Stimulated activated CD4-positive, alpha-beta T cell treated with anti-CD3 and anti-CD28 coated beads, Interleukin-2, amount 100 ng/mL, for 4 hours (primary cell): ENCODE measurements at regions not wholly inside any gene's neighbourhood (a gene's known extent, or its start where the extent isn't known, plus 50 kb on each side); places are given as distances from the start of the nearest gene placed in this dataset.
"Not testable (repeated sequence)": the region's sequence is repeated elsewhere in the genome, so short reads cannot be mapped to it uniquely, and the experiment has no call there.

Experiments used
- DNase-seq: peaks from one replicate; pipeline ENCODE4 v3.0.0-alpha.2; 2020; ENCODE audit warnings: low read depth

DNA sequence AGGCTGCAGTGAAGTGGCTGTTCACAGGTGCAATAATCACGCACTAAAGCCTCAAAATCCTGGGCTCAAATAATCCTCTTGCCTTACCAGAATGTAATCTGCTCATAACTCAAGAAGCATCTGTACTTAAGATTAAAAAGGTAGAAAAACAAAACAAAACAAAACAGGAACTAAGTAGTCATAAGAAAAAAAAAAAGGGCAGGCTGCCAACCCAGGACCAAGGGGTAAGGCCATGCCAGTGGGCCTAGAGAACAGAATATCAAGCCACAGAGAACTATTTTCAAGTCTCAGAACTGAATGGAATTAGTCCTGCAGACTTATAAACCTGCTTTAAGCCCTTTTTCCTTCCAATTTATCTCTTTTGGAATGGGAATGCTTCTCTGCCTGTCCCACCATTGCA is 64.8 kb upstream of the TBC1D3K start:
- no peak for DNase-seq

DNA sequence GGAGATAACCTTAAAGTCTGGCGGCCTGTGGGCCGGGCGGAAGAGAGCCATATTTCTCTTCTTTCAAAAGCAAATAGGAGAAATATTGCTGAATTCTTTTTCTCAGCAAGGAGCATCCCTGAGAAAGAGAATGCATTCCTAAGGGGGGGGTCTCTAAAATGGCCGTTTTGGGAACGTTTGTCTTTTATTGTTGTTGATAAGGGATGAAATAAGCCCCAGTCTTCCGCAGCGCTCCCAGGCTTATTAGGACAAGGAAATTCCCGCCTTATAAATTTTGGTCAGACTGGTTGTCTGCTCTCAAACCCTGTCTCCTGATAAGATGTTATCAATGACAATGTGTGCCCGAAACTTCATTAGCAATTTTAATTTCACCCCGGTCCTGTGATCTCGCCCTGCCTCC is 65.8 kb upstream of the TBC1D3K start:
- DNase-seq = not testable (repeated sequence)

DNA sequence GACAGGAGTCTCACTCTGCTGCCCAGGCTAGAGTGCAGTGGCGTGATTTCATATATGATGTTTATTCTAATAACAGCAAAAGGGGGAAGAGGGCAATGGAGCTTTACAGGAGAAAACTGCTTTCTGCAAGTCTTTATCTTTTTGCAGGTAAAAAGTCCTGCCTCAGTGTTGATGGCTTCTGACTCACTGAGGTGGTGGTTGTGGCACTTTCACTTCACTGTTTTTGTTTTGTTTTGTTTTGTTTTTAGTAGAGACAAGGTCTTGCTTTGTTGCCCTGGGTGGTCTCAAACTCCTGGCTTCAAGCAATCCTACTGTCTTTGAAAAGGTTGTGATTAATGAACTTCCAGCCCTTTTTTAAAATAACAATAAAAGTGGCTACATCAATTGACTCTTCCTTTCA is 68.0 kb upstream of the TBC1D3K start:
- DNase-seq = no peak

DNA sequence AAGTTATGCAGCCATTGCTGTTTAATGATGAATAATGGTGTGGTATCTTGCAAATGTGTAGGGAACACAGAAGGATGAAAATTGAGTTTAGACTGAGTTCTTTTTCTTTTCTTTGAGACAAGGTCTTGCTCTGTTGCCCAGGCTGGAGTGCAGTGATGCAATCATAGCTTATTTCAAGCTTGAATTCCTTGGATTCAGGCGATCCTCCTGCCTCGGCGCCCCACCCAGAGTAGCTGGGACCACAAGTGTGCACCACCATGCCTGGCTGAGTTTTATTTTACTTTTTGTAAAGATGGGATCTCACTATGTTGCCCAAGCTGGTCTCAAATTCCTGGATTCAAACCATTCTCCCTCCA is 74.6 kb upstream of the TBC1D3K start:
- DNase-seq = no peak

DNA sequence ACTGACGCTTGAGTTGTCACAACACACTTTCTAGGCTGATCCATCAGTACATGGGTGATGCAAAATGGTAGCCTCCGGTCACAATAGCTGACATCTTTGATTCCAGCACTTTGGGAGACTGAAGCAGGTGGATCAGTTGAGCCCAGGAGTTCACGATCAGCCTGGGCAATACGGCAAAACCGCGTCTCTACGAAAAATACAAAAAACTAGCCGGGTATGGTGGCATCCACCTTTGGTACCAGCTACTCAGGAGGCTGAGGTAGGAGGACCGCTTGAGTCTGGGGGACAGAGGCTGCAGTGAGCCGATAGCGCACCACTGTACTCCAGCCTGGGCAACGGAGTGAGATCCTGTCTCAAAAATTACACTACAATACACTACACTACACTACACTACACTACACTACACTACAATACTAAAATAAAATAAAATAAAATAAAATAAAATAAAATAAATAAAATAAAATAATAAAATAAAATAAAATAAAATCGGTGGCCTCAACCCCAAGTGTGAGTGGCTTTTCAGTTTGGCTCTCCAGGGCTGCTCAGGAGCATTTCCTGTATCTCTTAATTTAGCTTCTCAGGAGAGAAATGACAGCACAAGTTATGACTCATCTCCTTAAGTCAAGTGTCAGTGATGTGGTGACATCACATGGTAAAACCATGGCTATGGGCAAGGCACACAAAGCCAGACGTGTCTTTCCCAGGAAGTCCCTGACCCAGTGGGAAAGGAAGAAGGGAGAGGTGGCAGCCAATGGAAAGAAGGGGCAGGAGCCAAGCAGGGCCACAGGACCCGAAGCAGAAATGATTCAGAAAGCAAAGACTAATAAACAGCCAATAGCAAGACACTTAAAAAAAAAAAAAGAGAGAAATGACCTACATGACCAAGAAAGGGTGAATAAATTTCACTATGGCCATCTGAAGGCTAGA is 75.3 kb upstream of the TBC1D3K start:
- DNase-seq = no peak

DNA sequence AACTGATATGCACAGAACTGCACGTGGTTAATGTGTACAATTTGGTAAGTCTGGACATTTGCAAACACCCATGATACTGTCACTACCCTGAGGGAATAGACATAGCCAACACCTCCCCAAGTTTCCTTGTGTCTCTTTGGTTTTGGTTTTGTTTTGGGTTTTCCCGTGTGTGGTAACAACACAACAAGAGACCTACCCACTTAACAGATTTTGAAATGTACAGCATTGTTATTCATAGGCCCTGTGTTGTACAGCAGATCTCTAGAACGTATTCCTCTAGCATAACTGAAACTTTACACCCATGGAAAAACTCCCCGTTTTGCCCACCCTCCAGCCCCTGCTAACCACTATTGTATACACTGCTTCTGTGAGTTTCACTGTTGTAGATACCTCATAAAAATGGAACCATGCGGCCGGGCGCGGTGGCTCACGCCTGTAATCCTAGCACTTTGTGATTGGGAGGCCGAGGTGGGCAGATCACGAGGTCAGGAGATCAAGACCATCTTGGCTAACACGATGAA is 76.3 kb upstream of the TBC1D3K start:
- no peak for DNase-seq

DNA sequence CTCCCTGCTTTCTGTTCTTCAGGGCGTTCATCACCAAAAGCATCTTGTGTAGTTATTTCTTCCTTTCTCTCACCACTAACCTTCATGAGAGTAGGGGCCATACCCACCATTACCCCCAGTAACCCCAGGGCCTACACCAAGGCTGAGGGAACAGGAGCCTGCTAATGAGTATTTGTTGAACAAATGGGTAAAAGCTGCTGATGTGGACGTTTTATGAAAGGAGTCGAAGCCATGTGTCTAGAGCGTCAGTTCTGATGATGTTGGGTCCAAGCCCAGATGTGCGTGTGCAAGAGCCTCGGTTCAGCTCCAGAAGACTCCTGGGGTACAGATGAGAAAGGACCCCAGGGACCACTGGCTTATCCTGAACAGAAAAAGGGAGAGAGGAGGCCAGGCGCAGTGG is 77.1 kb upstream of the TBC1D3K start:
- no peak for DNase-seq

DNA sequence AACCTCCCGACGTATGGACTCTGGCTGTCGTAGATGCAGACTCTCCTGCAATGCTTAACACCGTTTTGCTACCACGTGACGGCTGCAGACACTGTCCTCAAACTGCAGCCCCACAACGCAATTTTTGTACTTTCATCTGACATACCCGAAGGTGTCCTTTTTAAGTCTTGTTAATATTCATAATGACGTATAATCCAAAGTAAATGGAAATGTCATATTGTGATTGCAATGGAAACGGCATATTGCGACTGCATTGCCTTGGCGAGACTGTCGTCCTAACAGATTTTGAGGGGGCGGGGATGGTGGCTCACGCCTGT is 79.3 kb upstream of the TBC1D3K start:
- DNase-seq = no peak

DNA sequence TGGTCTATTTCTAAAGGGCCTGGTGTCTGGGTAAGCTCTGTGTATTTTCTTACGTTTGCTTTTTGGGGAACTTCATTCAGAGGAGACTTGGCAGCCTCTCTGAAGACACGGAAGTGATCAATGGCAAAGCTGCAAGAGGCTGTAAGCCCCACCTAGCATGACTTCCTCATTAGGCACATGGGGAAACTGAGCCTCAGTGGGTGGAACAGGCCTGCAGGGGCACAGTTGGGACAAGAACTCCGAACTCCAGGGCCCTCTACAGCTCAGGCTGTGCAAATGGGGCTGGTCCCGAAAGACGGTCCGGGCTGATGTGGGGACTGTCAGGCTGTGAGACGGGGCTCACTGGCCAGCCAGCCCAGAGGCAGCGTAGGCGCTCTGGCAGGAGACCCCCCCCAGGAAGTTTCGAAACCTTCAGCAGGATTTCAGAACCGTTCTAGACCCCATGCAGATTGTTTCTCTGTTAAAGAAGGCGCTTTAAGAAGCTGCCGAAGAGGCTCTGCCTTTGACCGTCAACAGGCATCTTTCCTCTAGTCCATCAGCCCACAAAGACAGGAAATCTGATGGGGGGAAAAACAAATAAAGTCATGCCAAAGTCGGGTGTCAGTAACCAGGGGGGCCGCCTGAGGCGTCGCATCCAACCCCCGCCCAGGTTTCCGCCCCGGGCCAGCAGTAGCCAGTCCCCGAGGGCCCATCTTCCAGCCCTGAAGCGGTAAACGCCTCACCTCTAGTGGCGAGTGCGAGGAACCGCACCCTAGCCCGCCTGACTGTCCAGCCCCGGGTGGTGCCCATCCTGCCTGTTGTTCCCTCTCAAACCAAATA is 79.8 kb upstream of the TBC1D3K start:
- peak; percentile 16 for DNase-seq

DNA sequence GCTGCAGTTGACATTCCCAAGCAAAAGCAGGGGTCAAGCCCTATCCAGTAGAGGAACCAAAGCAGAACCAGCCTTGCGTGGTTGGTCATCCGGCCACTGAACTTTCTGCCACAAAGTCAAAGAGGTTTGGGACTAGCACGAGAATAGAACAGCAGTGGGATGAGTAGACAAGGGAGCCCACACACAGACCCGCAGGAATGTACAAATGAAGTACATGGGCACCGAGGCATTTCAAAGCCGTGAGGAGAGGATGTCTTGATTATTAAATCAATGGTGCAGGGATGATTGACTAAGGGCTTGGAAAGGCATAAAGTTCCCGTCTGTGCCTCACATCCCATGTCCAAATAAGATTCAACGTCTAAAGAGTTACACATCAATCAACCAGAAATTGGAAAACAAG is 81.8 kb upstream of the TBC1D3K start:
- DNase-seq = no peak

DNA sequence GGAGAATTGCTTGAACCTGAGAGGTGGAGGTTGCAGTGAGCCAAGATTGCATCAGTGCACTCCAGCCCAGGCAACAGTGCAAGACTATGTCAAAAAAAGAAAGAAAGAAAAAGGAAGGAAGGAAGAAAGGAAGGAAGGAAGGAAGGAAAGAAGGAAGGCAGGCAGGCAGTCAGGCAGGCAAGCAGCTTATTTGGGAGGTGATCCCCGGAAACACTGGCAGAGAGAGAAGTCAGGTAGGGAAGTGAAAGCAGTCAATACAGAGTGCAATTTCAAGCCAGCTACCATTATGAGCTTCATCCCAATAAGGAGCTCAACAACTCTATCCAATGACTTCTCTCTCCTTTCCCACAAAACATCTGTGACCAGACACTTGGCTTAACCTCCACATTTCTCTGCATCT is 83.0 kb upstream of the TBC1D3K start:
- DNase-seq = no peak

DNA sequence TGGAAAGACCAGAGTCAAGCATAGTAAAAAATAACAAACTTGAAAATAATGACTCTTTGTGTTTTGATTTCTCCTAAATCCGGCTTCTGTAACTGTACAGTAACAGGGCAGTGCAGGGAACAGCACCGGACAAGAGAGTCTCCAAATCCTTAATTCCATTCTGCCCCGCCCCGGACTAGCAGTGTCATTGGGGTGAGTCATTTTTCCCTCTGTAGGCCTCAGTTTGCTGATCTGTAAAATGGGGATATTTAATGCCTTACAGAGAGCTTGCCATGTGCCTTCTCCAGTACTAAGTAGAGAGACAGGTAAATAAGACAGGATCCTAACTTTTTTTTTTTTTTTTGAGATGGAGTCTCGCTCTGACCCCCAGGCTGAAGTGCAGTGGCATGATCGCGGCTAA is 83.6 kb upstream of the TBC1D3K start:
- no peak for DNase-seq

DNA sequence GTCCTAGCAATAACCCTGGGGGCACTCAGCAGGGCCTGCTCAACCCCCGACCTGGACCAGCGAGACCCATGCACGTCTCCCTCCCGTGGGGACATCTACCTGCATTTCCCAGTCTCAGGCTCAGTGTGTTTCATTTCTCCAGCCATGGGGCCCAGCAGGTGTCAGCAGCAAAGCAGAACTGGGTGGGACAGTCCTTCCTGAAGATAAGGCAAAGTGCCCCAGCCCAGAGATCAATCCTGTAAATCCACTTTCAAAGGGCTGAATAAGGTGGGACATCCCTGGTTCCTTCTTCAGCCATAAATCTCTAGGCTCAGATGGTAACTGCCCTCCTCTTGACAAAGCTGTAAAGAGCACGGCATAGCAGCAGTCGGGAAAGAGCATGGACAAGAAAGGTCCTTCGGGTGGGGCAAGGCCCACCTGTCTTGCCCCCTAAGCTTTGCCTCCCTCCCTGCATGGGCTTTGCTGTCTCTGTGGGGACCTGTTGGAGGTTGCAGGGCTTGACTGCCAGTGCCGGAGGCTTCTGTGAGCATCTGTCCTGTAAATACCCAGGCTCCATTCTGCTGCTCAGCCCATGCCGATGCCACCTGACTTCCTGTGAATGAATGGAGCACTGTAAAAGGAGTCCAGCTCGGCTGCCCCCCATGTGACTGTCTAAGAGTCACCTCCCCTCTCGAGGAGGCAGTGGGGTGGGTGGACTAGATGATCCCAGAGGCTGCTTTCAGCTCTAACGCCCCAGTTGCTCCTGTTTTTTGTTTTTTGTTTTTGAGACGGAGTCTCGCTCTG is 84.8 kb upstream of the TBC1D3K start:
- no peak for DNase-seq

DNA sequence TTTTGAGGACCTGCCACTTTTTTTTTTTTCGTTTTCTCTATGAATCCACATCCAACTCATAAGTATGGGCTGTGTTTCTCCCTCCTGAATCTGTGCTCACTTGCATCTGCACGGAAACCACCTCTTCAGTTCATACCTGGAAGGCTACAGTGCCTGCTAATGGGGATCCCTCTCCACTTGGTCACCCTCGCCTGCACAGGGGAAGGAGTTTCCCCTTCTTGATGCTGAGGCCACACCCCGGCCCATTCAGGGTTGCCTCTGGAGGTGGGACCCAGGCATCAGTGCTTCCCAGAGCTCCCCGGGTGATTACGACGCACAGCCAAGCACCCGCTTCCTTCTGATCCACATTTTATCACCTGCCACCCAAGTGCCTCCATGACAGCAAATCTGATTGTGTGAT is 85.9 kb upstream of the TBC1D3K start:
- DNase-seq = no peak

DNA sequence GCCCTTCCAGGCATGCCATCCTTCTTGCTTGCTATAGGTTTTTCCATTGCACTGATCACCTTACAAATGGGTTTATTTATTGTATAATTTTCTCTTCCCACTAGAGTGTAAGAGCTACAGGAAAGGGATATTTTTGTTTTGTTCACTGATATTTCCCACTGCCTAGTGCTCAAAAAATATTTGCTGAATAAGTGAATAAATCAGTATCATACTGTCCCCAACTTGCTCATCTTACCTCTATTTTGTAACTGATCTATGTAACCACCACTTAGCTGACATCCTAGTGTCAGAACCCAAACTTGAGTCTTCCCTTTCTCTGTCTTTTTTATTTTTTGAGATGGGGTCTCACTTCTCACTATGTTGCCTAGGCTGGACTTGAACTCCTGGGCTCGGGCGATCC is 87.6 kb upstream of the TBC1D3K start:
- no peak for DNase-seq

DNA sequence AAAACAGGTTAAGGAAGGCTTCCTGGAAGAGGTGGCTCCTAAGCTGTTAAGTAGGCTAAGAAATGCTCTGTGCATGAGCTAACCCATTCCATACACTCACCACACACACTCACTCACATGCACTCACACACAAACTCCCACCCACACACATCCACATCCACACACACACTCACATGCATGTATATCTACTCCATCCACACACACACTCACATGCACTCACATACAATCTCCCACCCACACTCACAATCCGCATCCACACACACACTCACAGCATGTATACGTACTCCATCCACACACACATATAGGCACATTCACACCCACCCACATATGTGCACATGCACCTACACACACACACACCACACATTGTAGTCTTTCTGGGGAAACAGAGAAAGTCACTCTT is 89.3 kb upstream of the HNF1B start:
- DNase-seq = no peak

DNA sequence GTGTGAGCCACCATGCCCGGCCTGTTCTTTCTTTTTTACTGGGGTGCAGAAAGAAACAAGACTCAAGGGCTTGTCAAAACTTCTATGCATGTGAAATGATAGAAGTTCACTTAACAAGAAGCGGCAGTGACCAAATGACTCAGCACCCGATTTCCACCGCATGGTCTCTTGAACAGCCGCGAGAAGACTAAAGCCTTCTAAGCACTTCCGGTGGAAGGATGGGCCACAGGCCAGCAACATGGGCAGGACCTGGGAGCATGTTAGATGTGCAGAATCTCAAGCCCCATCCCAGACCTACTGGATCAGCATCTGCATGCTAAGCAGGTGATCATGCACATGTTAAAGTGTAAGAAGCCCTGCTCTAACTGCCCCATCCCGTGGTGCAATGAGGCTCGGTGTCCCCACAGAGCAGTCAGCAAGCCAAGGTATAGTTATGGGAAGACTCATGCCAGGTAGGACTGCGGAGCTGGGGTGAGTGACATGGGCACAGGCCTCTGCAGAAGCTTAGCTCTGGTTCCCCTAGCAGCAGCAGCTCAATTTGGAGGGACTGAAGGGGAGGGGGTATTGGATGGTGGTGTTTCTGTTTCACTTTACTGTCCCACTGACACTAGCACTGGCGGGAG is 88.5 kb upstream of the HNF1B start:
- no peak for DNase-seq

DNA sequence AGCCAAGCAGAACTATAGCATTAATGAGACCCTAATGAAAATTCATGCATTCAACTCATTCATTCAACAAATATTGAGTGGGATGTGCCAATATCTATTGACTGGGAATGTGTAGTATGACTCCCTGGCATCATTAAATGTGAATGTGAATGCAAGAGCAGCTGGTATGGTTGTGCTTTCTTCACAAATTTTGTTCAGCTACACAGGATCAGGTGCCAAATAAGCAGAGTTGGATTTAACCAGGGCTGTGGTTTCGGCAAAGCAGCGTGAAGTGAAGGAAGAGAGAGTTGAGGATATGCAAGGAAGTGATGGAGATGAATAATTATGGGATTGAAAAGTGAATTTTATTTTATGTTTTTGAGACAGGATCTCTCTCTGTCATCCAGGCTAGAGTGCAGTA is 87.1 kb upstream of the HNF1B start:
- DNase-seq = no peak

DNA sequence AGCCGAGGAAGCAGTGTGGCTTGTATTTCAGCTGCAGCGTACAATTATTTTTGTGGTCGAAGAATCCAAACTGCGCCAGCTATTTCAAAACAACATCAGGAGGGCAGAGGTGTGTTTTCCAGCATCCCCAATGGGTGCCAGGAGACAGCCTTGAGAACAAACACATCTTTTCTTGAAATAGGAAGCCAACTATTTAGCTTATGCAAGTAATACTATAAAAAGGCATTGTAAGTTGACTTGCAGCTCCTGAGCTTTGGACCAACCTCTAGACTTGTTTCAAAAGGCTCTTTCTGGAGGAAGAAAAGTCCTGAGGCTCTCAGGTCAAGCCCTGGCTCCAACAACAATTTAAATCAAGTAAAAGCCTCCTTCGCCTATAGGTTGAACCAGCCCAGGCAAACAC is 86.6 kb upstream of the HNF1B start:
- no peak for DNase-seq

DNA sequence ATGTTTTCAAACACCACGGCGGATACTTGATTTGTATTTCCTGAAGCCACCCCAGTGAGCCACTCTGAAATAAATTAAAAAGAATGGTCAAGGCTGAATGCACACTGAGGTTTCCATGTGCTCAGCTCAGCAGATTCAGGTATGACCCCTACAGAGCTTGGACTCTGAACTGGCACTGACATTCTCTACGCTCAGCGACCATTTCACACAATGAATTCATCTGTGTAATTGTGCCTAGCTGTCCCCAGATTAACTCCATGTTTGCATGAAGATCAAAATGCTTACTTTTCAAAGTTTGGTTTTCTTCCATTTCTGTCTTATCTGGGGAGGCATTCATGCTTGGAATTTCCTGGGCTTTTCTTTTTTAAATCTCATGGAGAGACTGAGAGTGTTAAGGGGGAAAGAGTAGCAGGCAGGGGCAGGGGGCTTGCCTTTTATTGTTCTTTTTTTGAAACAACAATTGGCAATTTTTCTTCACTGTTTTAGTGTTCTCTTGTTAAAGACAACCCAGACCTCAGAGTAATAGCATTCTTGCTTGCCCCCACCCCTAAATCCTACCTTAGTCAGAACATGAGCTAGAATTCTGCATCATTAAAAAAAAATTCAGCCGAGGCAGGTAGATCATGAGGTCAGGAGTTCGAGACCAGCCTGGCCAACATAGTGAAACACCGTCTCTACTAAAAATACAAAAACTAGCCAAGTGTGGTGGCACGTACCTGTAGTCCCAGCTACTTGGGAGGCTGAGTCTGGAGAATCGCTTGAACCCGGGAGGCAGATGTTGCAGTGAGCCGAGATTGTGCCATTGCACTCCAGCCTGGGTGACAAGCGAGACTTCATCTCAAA is 85.5 kb upstream of the HNF1B start:
- no peak for DNase-seq

DNA sequence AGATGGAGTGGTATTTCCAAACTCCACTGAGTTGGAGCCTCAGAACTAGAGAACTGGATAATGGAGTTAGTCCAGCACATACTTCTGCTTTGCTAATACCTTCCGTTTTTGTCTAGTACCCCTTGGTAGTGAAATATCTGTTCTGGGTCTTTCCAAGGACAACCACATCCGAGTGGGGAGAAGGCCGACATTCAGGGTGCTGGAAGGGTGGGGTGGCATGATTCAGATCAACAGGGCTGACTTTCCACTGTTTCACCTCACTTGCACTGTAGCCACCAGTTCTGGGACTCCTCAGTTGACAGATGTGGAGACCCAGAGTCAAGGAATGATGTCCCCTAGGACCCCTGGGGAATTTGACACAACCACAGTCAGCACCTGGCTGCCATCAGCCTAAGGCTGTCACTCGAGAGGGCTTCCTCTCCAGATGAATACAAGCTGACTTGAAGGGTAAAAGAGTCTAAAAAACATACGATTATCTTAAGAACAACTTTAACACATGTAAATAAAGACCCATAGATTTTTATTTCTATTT is 84.8 kb upstream of the HNF1B start:
- no peak for DNase-seq
